PC-9 (cell line): ENCODE measurements at regions not wholly inside any gene's neighbourhood (a gene's known extent, or its start where the extent isn't known, plus 50 kb on each side); places are given as distances from the start of the nearest gene placed in this dataset.

Experiments used
- BruUV-seq: library from RNA; stranded (reverse); fragments of 400-500 nt; replicated peaks from 2 replicates; lab custom pipeline; 2021; lab: Mats Ljungman, UMichigan
- CTCF ChIA-PET: fragments of 300-600 bp; sonication (Branson Sonifier 250); formaldehyde crosslinking; loops from one replicate; lab custom pipeline; 2022; ENCODE audit warnings: antibody characterized with exemption; lab: Charles Lee
- POLR2A ChIA-PET: fragments of 300-600 bp; sonication (Branson Sonifier 250); formaldehyde crosslinking; loops from one replicate; lab custom pipeline; 2022; ENCODE audit warnings: antibody characterized with exemption; ENCODE audit not compliant: unreplicated experiment; lab: Charles Lee
- DNase-seq, 2 experiments: peaks; one replicate each; pipeline versions ENCODE4 v3.0.0 to v3.0.0-alpha.2; 2015 to 2022; ENCODE audit warnings: mixed read lengths in 1 of 2
- H2AFZ ChIP-seq: fragments of 200-600 bp; sonication (generic); 2 replicates; pipeline ENCODE4 v1.8.1; 2017; ENCODE audit warnings: antibody characterized with exemption
- H3F3A ChIP-seq: fragments of 200-600 bp; sonication (generic); 2 replicates; pipeline ENCODE4 v1.8.1; 2017; ENCODE audit warnings: antibody characterized with exemption, mild to moderate bottlenecking, low read depth; ENCODE audit not compliant: insufficient read depth
- H3K27ac ChIP-seq: fragments of 200-600 bp; sonication (generic); 2 replicates; pipeline ENCODE4 v1.6.1; 2016; ENCODE audit warnings: mixed run types
- H3K27me3 ChIP-seq: fragments of 200-600 bp; sonication (generic); 2 replicates; pipeline ENCODE4 v1.6.1; 2016; ENCODE audit warnings: low read depth, mixed run types; ENCODE audit not compliant: insufficient read depth
- H3K36me3 ChIP-seq: fragments of 200-600 bp; sonication (generic); 2 replicates; pipeline ENCODE4 v1.6.1; 2016; ENCODE audit warnings: low read depth, mixed run types
- H3K4me1 ChIP-seq: fragments of 200-600 bp; sonication (generic); replicated peaks from 2 replicates; pipeline ENCODE4 v1.6.1; 2016; ENCODE audit warnings: mixed run types; ENCODE audit not compliant: insufficient read depth
- H3K4me2 ChIP-seq: fragments of 200-600 bp; sonication (generic); 2 replicates; pipeline ENCODE4 v1.6.1; 2017; ENCODE audit warnings: mixed run types
- H3K4me3 ChIP-seq: fragments of 200-600 bp; sonication (generic); 2 replicates; pipeline ENCODE4 v1.6.1; 2016; ENCODE audit warnings: mixed run types
- H3K79me2 ChIP-seq: fragments of 200-600 bp; sonication (generic); 2 replicates; pipeline ENCODE4 v1.6.1; 2017; ENCODE audit warnings: low read depth, mixed run types
- H3K9me2 ChIP-seq: fragments of 200-600 bp; sonication (generic); 2 replicates; pipeline ENCODE4 v1.8.1; 2017; ENCODE audit warnings: mild to moderate bottlenecking; ENCODE audit not compliant: insufficient read depth
- H3K9me3 ChIP-seq: fragments of 200-600 bp; sonication (generic); 2 replicates; pipeline ENCODE4 v1.8.1; 2016; ENCODE audit warnings: low read depth; ENCODE audit not compliant: insufficient read depth
- H4K20me1 ChIP-seq: fragments of 200-600 bp; sonication (generic); 2 replicates; pipeline ENCODE4 v1.8.1; 2017; ENCODE audit not compliant: insufficient read depth
- CTCF ChIP-seq: fragments of 200-600 bp; sonication (generic); conservative IDR thresholded peaks from 2 replicates; pipeline ENCODE4 v1.6.1; 2017; ENCODE audit warnings: mixed run types, antibody characterized with exemption, mild to moderate bottlenecking, moderate library complexity
- EZH2 ChIP-seq: fragments of 200-600 bp; sonication (generic); IDR thresholded peaks from 2 replicates; pipeline ENCODE4 v1.8.0; 2017; ENCODE audit warnings: antibody characterized with exemption, low read depth
- intact Hi-C: fragments of 100-400 bp; cut with micrococcal nuclease; formaldehyde crosslinking; loops from one replicate; pipeline ENCODE4 v1.10.0; 2022; ENCODE audit not compliant: unreplicated experiment

GRCh38 chr4:103892586-103892985 is 172.8 kb upstream of the TACR3 start:
- Histone ChIP-seq H3K9me2 (no peaks in the 10 kb centered on the region), H4K20me1 (no peaks in the 10 kb centered on the region), H3K27me3 (no peaks in the 10 kb centered on the region), H3K4me3 (no peak overlapping the region), H3K4me2 (no peak overlapping the region), H3F3A (no peaks in the 10 kb centered on the region), H3K79me2 (no peaks in the 10 kb centered on the region), H2AFZ (no peak overlapping the region), H3K4me1 (no peaks in the 10 kb centered on the region), H3K27ac (no peak overlapping the region), H3K36me3 (no peaks in the 10 kb centered on the region), H3K9me3 (no peaks in the 10 kb centered on the region)
- ChIA-PET POLR2A (no interaction called here), CTCF (no interaction called here)
- intact Hi-C loops, result no loop called here
- no TSS peak for BruUV-seq
- no peak for TF ChIP-seq EZH2
- TF ChIP-seq CTCF, result no peak
- DNase-seq, result no peak

GRCh38 chr4:103887191-103887590 is 167.4 kb upstream of the TACR3 start:
- H3K27me3 ChIP-seq, result no peaks in the 10 kb centered on the region
- no peaks in the 10 kb centered on the region for H3K36me3 ChIP-seq
- no peaks in the 10 kb centered on the region for H3K79me2 ChIP-seq
- ChIA-PET CTCF (no interaction called here), POLR2A (no interaction called here)
- intact Hi-C loops, result no loop called here
- no peaks in the 10 kb centered on the region for H3K4me1 ChIP-seq
- no peak for DNase-seq
- no peaks in the 10 kb centered on the region for H3K9me3 ChIP-seq
- no peak for TF ChIP-seq EZH2
- no peak for TF ChIP-seq CTCF
- no peaks in the 10 kb centered on the region for H3F3A ChIP-seq
- no peak overlapping the region for H3K4me2 ChIP-seq
- no peak overlapping the region for H3K27ac ChIP-seq
- H4K20me1 ChIP-seq, result no peaks in the 10 kb centered on the region
- no TSS peak for BruUV-seq
- H3K4me3 ChIP-seq, result no peak overlapping the region
- H3K9me2 ChIP-seq, result no peaks in the 10 kb centered on the region
- no peak overlapping the region for H2AFZ ChIP-seq

- H3K4me2 ChIP-seq, result no peak overlapping the region
- no peak overlapping the region for H3K4me3 ChIP-seq
- no peaks in the 10 kb centered on the region for H3K4me1 ChIP-seq
- H2AFZ ChIP-seq, result no peak overlapping the region
- BruUV-seq, result no TSS peak
- intact Hi-C loops, result no loop called here
- no peaks in the 10 kb centered on the region for H4K20me1 ChIP-seq
- H3K9me3 ChIP-seq, result no peaks in the 10 kb centered on the region
- no peaks in the 10 kb centered on the region for H3F3A ChIP-seq
- no peaks in the 10 kb centered on the region for H3K79me2 ChIP-seq
- no peak for DNase-seq
- no peaks in the 10 kb centered on the region for H3K9me2 ChIP-seq
- H3K36me3 ChIP-seq, result no peaks in the 10 kb centered on the region
- TF ChIP-seq CTCF (no peak), EZH2 (no peak)
- ChIA-PET POLR2A (no interaction called here), CTCF (no interaction called here)
- H3K27me3 ChIP-seq, result no peaks in the 10 kb centered on the region
- H3K27ac ChIP-seq, result no peak overlapping the region
These were observed 165.4 kb upstream of the TACR3 start for GRCh38 chr4:103885152-103885551.
